ENCODE measurements at regions not wholly inside any gene's neighbourhood (a gene's known extent, or its start where the extent isn't known, plus 50 kb on each side); places are given as distances from the start of the nearest gene placed in this dataset.
A peak's percentile ranks its signal among the peaks of the same experiment; 100 is the strongest.
"Not testable (repeated sequence)": the region's sequence is repeated elsewhere in the genome, so short reads cannot be mapped to it uniquely, and the experiment has no call there.

- DNase-seq: no peak
Measured at GRCh38 chr6:144479991-144480390, 194.9 kb downstream of the UTRN start.

DNA sequence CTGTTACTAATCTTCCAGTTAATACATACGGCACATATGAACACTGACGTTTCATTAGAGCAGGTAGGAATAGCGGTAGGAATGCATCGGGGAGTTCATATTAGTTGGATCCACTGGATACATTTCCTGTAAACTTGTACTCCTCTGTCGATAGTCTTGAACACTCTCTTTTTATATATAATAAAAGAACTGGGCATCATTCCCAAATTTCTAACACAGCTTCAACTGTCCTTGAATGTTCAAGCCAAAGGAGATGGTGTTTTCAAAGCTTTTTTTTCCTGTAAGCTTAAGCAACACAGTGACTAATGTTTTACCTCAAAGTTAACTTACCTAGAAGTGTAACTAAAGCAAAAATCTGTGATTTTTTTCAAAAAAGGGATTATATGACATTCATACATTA is 195.3 kb downstream of the UTRN start:
- no peak for DNase-seq

- no peak for DNase-seq
Measured at GRCh38 chr6:144481527-144481926, 196.4 kb downstream of the UTRN start.

DNA sequence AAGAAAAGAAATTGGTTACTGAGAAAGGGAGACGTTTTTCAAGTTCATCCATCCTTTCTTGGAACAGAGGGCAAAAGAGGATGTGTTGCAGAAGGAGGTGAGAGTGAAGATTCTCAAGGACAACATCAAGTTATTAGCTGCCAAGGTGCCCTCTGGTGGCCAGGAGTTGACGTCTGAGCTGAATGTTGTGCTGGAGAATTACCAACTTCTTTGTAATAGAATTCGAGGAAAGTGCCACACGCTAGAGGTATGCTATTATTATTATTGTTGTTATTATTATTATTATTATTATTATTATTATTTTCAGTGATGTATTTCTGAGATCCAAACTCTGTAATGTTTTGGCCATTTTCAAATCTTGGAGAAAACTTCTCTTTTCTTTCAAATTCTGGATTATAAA is 197.0 kb downstream of the UTRN start:
- peak; percentile 72 for DNase-seq

DNA sequence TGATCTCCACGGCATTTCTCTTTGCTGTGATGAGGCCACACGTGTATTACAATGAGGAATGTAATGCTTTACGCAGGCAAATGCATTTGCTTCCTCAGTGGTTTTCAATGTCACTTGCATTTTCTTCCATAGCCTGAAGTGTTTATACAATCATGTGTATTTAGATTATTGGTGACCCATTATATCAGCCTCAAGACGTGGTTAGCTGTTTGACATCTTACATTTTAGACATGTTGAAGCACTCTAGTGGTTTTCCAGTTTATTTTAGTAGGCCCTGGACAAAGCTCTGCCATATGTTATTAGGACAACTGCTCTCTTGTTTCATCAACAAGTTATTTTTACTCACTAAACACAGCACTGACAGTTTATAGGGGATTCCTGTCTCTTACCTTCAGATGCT is 200.4 kb downstream of the UTRN start:
- DNase-seq: no peak

DNA sequence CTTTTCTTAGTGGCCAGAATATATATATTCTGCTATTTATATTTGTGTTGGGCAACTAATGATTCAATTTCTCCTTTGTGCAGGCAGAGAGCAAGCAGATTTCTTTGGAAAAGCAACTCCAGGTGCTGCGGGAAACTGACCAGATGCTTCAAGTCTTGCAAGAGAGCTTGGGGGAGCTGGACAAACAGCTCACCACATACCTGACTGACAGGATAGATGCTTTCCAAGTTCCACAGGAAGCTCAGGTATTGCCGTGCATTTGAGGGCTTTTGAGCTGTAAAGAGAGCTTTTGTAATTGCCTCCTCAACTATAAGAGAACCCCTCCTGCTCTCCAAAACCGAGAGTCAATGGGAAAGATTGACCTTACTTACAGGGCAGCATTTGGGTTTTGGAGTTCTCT is 203.5 kb downstream of the UTRN start:
- DNase-seq: no peak

- no peak for DNase-seq
Measured at GRCh38 chr6:144493035-144493910, 208.1 kb downstream of the UTRN start.

GRCh38 chr6:144495076-144495475 is 209.9 kb downstream of the UTRN start:
- DNase-seq: not testable (repeated sequence)

DNA sequence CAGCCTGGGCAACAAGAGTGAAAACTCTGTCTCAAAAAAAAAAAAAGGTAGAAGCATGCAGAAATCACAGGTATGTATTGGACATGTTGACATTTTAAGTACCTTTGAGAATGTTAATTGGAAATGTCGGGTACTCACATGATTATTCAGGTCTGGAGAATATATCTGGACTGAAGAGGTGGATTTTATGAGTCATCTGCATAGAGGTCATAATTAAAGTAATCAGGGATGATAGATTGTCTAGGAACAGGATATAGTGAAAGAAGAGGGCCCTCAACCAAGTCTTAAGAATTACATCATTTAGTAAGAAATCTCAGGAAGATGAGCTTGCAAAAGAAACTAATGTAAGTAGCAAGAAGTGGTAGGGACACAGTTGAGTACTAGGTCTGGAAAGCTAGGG is 212.5 kb downstream of the UTRN start:
- no peak for DNase-seq

DNA sequence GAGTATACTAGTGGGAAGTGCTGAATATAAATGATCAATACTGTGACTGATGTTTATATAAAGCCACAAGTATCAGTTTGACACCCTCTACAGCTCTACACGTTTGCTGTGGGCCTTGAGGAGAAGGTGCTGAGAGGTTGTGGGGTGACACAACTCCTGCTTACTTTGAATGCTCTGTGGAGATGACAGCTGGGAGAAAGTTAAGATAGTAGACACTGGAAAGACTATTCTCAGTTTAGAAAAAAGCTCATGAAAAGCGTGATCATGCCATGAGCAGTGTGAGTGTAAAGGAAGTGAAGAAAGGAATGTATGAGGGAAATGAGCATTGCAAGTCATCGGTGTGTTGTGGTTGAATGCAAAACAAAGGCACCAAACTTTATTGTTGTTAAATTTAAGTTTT is 215.8 kb downstream of the UTRN start:
- no peak for DNase-seq

GRCh38 chr6:144505214-144505613 is 220.1 kb downstream of the UTRN start:
- not testable (repeated sequence) for DNase-seq

GRCh38 chr6:144506051-144506450 is 220.9 kb downstream of the UTRN start:
- DNase-seq: not testable (repeated sequence)

GRCh38 chr6:144507772-144508312 is 222.7 kb downstream of the UTRN start:
- DNase-seq: not testable (repeated sequence)

DNA sequence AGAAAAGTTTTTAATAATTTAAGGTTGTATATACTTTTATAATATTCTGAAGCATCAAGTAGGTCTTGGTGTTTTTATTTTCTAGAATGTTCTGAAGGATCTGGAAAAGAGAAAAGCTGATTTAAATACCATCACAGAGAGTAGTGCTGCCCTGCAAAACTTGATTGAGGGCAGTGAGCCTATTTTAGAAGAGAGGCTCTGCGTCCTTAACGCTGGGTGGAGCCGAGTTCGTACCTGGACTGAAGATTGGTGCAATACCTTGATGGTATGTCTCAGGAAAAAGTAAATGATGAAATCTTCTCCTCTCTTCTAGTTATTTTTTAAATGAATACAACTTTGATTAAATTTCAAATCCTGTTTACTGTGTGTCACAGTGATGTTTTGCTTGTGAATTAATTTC is 225.7 kb downstream of the UTRN start:
- no peak for DNase-seq

DNA sequence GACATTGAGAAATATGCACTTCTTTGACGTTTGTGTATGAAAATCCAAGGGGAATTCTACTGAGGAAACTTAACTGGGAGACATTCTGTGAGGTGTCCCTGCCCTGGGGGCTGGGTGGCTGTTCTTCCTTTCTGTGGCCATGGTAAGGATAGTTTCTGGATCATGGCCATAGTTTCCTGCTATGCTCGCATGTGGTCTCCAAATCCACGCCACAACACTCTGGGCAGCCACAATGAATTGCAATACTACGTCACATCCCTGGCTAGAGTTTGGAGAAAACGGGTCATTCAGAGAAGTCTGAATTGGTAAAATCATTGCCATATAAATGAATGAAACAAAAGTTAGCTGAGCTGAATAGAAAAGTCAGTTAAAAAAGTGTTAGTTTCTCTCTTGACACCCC is 230.6 kb downstream of the UTRN start:
- DNase-seq: no peak

- DNase-seq: no peak
Measured at GRCh38 chr6:144519426-144519825, 234.3 kb downstream of the UTRN start.

GRCh38 chr6:144528743-144529425 is 243.7 kb downstream of the UTRN start:
- no peak for DNase-seq

- no peak for DNase-seq
Measured at GRCh38 chr6:144530118-144530517, 245.0 kb downstream of the UTRN start.

GRCh38 chr6:144532238-144532637 is 247.1 kb downstream of the UTRN start:
- not testable (repeated sequence) for DNase-seq

DNA sequence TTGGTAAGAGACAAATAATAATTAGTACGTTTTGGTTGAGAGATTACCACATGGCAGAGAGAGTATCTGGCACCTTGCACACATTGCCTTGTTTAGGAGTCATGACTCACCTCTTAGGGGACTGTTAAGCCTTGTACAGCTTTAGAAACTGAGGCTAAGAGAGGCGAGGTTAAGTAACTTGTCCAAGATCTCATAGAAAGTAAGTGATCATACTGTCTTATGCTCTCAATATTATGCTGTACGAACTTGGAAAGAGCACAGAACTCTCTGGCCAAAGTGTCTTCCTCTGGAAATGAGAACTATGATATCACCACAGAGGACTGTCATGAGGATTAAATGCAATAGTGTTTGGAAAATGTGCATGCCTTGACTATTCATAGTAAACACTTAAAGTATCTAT is 249.0 kb downstream of the UTRN start:
- no peak for DNase-seq

DNA sequence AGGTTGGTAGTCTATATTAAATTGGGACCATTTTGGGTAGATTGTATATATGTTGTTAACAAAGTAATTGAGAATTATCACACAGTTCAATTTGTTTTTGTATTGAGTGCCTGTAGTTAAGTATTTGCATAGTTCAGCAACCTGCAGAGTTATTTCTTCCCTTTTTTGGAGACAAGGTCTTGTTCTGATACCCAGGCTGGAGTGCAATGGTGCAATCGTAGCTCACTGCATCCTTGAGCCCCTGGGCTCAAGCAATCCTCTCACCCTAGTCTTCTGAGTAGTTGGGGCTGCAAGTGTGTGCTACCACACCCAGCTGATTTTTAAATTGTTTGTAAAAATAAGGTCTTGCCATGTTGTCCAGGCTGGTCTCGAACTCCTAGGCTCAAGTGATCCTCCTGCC is 250.5 kb downstream of the UTRN start:
- no peak for DNase-seq

DNA sequence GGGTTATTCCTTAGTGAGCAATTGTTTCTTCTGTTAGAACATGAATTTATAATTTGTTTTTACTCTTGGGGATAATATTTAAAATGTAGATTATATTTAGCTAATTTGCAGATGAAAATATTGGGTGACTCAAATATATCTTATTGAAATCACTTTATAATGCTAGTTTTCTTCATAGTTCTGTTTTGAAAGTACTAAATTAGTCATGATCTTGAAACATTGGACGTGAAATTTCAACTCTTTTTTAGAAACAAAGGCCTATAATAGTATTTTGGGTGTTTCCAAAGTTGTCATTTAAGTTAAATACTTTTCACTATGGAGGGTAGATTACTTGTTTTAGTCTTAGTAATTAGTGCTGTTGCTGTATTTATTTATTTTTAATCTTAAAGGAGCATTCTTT is 250.9 kb downstream of the UTRN start:
- no peak for DNase-seq

DNA sequence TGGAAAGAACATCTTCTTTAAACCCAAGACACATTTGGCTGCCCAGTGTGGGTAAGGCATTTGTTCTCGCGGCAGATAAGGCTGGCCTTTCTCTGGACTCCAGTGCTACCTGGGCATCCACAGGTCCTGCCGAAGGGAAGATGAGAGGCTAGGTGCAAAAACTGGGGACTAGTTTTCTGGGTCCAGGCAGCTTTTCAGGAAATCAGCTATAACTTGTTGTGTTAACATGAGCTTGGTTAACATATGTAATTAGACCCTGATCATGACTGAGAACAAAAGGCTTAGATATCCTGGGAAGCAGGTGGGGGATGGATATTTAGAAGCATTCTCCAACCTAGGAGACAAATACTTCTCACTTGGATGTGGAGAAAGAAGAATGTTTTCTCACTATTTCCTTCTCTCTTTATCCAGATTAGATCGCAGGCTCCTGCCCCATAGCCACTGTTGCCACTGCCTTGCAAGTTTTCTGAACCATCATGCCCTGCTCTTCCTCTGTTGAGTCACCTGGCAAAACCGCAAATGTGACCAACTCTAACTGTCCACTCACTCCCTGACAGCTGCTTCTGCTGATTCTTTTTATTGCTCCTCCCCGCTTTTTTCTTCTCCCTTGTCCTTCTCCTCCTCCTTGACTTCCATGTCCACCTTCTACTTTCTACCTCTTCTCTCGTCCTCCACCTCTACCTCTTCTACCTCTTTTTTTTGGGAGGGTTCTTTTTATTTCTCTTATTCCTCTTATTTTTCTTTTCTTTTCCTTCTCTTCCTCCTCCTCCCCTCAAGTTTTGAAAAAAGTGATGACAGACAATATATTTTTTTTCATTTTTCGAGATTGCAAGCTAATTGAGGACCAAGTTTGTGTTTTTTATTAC is 258.1 kb downstream of the UTRN start:
- DNase-seq: no peak

All from activated CD4-positive, alpha-beta T cell treated with anti-CD3 and anti-CD28 coated beads, Interleukin-2, amount 50 U/mL, for 1 hour (primary cell).